ENCODE measurements at regions not wholly inside any gene's neighbourhood (a gene's known extent, or its start where the extent isn't known, plus 50 kb on each side); places are given as distances from the start of the nearest gene placed in this dataset.
A peak's percentile ranks its signal among the peaks of the same experiment; 100 is the strongest.
"Not testable (repeated sequence)": the region's sequence is repeated elsewhere in the genome, so short reads cannot be mapped to it uniquely, and the experiment has no call there.

GRCh38 chr6:148643208-148643607 is 103.6 kb upstream of the UST start:
- not testable (repeated sequence) for H3K4me1 ChIP-seq (ENCODE audit: control insufficient read depth, insufficient read depth, low read length, poor library complexity, severe bottlenecking); H3K36me3 Mint-ChIP-seq; H3K4me3 ChIP-seq (ENCODE audit: low read depth, low read length); H3K27ac ChIP-seq (ENCODE audit: insufficient read depth, low read length, poor library complexity, severe bottlenecking); H3K27me3 Mint-ChIP-seq; H3K9me3 Mint-ChIP-seq; DNase-seq; H3K4me1 Mint-ChIP-seq; ATAC-seq (ENCODE audit: low read depth in 2 of 2); H3K27me3 ChIP-seq (ENCODE audit: control insufficient read depth, insufficient read depth, low read length); H3K9me3 ChIP-seq (ENCODE audit: control insufficient read depth in 2 of 2, low read length in 2 of 2); H3K36me3 ChIP-seq (ENCODE audit: control insufficient read depth, insufficient read depth, low read length); H3K4me3 Mint-ChIP-seq; H3K27ac Mint-ChIP-seq

GRCh38 chr6:148645049-148645448 is 101.8 kb upstream of the UST start:
- H3K27me3 Mint-ChIP-seq; H3K4me3 Mint-ChIP-seq; DNase-seq; H3K36me3 Mint-ChIP-seq; H3K9me3 Mint-ChIP-seq; H3K27ac ChIP-seq (ENCODE audit: insufficient read depth, low read length, poor library complexity, severe bottlenecking); H3K4me1 Mint-ChIP-seq; H3K4me3 ChIP-seq (ENCODE audit: low read depth, low read length); H3K36me3 ChIP-seq (ENCODE audit: control insufficient read depth, insufficient read depth, low read length); ATAC-seq (ENCODE audit: low read depth in 2 of 2); H3K4me1 ChIP-seq (ENCODE audit: control insufficient read depth, insufficient read depth, low read length, poor library complexity, severe bottlenecking); H3K9me3 ChIP-seq (ENCODE audit: control insufficient read depth in 2 of 2, low read length in 2 of 2): not testable (repeated sequence)
- H3K27ac Mint-ChIP-seq: peak overlapping the region in 1 of 3 donors; percentile 2
- peaks cover 12% of the 10 kb centered on the region for H3K27me3 ChIP-seq (ENCODE audit: control insufficient read depth, insufficient read depth, low read length)

DNA sequence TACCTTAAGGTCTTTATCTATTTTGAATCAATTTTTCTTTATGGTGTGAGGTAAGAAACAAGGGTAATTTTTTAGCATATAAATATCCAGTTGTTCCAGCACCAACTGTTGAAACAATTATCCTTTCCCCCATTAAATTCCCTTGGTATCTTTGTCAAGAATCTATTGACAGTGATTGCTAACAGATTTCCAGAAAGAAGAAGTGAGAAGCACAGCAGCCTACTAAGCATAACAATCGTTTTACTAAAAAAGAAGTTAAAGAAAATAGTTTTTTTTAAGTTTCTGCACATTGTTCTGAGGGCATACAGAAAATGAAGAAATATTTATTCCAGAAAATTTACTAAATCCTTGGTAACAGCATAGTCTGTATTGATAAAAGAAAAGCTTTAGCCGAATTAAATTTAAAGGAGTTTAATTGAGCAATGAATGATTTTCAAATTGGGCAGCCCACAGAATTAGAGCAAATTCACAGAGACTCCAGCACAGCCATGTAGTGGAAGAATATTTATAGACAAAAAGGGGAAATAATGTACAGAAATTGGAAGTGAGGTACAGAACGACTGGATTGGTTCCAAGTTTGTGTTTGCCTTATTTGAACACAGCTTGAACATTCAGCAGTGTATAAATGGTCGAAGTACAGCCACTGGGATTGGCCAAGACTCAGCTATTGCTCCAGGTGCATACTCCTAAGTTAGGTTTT is 97.9 kb upstream of the UST start:
- Mint-ChIP-seq H3K36me3 (no peaks in the 10 kb centered on the region), H3K4me1 (no peaks in the 10 kb centered on the region), H3K27ac (no peak overlapping the region), H3K4me3 (no peak overlapping the region), H3K27me3 (peaks cover 5% of the 10 kb centered on the region), H3K9me3 (peaks cover 0 to 18% (median 5%) of the 10 kb centered on the region in 7 donors)
- Histone ChIP-seq H3K27me3 (ENCODE audit: control insufficient read depth, insufficient read depth, low read length) (peaks cover 12% of the 10 kb centered on the region), H3K4me1 (ENCODE audit: control insufficient read depth, insufficient read depth, low read length, poor library complexity, severe bottlenecking) (no peaks in the 10 kb centered on the region), H3K9me3 (ENCODE audit: control insufficient read depth in 2 of 2, low read length in 2 of 2) (no peaks in the 10 kb centered on the region), H3K27ac (ENCODE audit: insufficient read depth, low read length, poor library complexity, severe bottlenecking) (no peak overlapping the region), H3K4me3 (ENCODE audit: low read depth, low read length) (no peak overlapping the region), H3K36me3 (ENCODE audit: control insufficient read depth, insufficient read depth, low read length) (no peaks in the 10 kb centered on the region)
- DNase-seq (no peak), ATAC-seq (ENCODE audit: low read depth in 2 of 2) (no peak)

- no peak overlapping the region for H3K4me3 Mint-ChIP-seq
- peaks cover 9% of the 10 kb centered on the region for H3K27me3 Mint-ChIP-seq
- no peaks in the 10 kb centered on the region for H3K4me1 Mint-ChIP-seq
- H3K36me3 Mint-ChIP-seq: no peaks in the 10 kb centered on the region
- H3K27me3 ChIP-seq (ENCODE audit: control insufficient read depth, insufficient read depth, low read length): peaks cover 12% of the 10 kb centered on the region
- H3K36me3 ChIP-seq (ENCODE audit: control insufficient read depth, insufficient read depth, low read length): no peaks in the 10 kb centered on the region
- no peak overlapping the region for H3K4me3 ChIP-seq (ENCODE audit: low read depth, low read length)
- no peak for ATAC-seq (ENCODE audit: low read depth in 2 of 2)
- DNase-seq: no peak
- no peak overlapping the region for H3K27ac ChIP-seq (ENCODE audit: insufficient read depth, low read length, poor library complexity, severe bottlenecking)
- H3K9me3 ChIP-seq (ENCODE audit: control insufficient read depth in 2 of 2, low read length in 2 of 2): no peaks in the 10 kb centered on the region
- no peaks in the 10 kb centered on the region for H3K4me1 ChIP-seq (ENCODE audit: control insufficient read depth, insufficient read depth, low read length, poor library complexity, severe bottlenecking)
- H3K27ac Mint-ChIP-seq: no peak overlapping the region
- H3K9me3 Mint-ChIP-seq: peaks cover 0 to 18% (median 5%) of the 10 kb centered on the region in 7 donors
Observed at GRCh38 chr6:148649454-148649963, 97.3 kb upstream of the UST start.

- Histone ChIP-seq H3K36me3 (ENCODE audit: control insufficient read depth, insufficient read depth, low read length) (no peaks in the 10 kb centered on the region), H3K27ac (ENCODE audit: insufficient read depth, low read length, poor library complexity, severe bottlenecking) (no peak overlapping the region), H3K27me3 (ENCODE audit: control insufficient read depth, insufficient read depth, low read length) (peaks cover 12% of the 10 kb centered on the region), H3K4me1 (ENCODE audit: control insufficient read depth, insufficient read depth, low read length, poor library complexity, severe bottlenecking) (no peaks in the 10 kb centered on the region), H3K9me3 (ENCODE audit: control insufficient read depth in 2 of 2, low read length in 2 of 2) (no peaks in the 10 kb centered on the region), H3K4me3 (ENCODE audit: low read depth, low read length) (no peak overlapping the region)
- H3K27me3 Mint-ChIP-seq: peaks cover 4% of the 10 kb centered on the region
- ATAC-seq (ENCODE audit: low read depth in 2 of 2) (no peak), DNase-seq (no peak)
- no peak overlapping the region for H3K4me3 Mint-ChIP-seq
- H3K27ac Mint-ChIP-seq: no peak overlapping the region
- no peaks in the 10 kb centered on the region for H3K4me1 Mint-ChIP-seq
- peaks cover 0 to 19% (median 5%) of the 10 kb centered on the region in 7 donors for H3K9me3 Mint-ChIP-seq
- H3K36me3 Mint-ChIP-seq: no peaks in the 10 kb centered on the region
Observed at GRCh38 chr6:148650941-148651505, 95.8 kb upstream of the UST start.

DNA sequence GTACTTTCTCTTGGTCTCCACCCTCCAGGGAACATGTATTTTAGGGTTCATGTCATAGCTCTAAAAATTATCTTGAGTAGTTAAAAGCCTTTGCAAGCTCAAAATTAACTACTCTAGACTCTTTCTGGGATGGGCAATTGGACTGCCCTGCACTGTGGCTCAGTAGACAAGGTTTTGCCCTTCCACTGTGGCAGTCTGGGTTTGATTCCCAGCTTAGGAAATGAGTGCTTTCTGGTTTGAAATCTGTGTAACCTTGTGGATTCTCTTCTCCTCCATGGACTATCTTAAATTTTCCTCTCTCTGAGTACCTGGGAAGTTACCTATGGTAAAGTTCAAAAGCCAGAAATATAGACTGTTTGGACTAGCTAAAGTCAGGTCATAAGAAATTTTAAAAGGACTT is 94.6 kb upstream of the UST start:
- no peaks in the 10 kb centered on the region for H3K36me3 ChIP-seq (ENCODE audit: control insufficient read depth, insufficient read depth, low read length)
- no peak overlapping the region for H3K27ac Mint-ChIP-seq
- no peaks in the 10 kb centered on the region for H3K4me1 ChIP-seq (ENCODE audit: control insufficient read depth, insufficient read depth, low read length, poor library complexity, severe bottlenecking)
- peaks cover 0 to 17% (median 6%) of the 10 kb centered on the region in 7 donors for H3K9me3 Mint-ChIP-seq
- peaks cover 10% of the 10 kb centered on the region for H3K27me3 ChIP-seq (ENCODE audit: control insufficient read depth, insufficient read depth, low read length)
- ATAC-seq (ENCODE audit: low read depth in 2 of 2) (no peak), DNase-seq (no peak)
- no peaks in the 10 kb centered on the region for H3K9me3 ChIP-seq (ENCODE audit: control insufficient read depth in 2 of 2, low read length in 2 of 2)
- no peak overlapping the region for H3K4me3 Mint-ChIP-seq
- H3K4me3 ChIP-seq (ENCODE audit: low read depth, low read length): no peak overlapping the region
- H3K4me1 Mint-ChIP-seq: no peaks in the 10 kb centered on the region
- no peak overlapping the region for H3K27ac ChIP-seq (ENCODE audit: insufficient read depth, low read length, poor library complexity, severe bottlenecking)
- peaks cover 9% of the 10 kb centered on the region for H3K27me3 Mint-ChIP-seq
- no peaks in the 10 kb centered on the region for H3K36me3 Mint-ChIP-seq

DNA sequence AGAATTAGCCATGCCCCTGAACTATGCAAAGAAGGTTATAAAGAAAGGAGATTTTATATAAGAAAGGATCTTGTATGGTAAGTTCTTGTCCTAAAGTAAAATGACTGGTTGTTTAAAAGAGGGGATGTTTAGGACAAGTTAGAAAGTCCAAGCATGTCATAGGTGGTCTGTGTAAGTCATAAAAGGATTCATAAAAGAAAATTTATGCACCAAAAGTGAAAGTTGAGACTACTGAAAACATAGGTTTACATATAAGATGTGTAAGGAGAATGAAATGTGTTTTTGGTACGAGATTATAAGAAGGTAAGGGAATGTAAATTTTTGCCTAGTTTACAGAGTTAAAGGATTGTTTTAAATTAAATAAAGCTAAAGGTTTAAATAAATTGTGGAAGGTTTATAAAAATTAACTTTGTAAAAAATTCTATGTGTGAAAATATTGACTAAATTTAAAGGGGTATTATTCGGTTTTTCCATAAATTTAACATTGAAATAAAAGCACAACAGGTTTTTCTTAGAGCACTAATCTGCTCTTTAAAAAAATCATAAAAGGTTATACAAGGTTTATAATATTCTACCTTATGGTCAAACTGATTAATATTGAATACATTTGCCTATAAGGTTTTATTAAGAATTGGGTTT is 93.6 kb upstream of the UST start:
- Mint-ChIP-seq H3K27me3 (peaks cover 9% of the 10 kb centered on the region), H3K9me3 (peaks cover 0 to 16% (median 7%) of the 10 kb centered on the region in 7 donors), H3K36me3 (no peaks in the 10 kb centered on the region), H3K4me3 (no peak overlapping the region), H3K4me1 (no peaks in the 10 kb centered on the region), H3K27ac (no peak overlapping the region)
- H3K4me3 ChIP-seq (ENCODE audit: low read depth, low read length): no peak overlapping the region
- H3K9me3 ChIP-seq (ENCODE audit: control insufficient read depth in 2 of 2, low read length in 2 of 2): no peaks in the 10 kb centered on the region
- H3K36me3 ChIP-seq (ENCODE audit: control insufficient read depth, insufficient read depth, low read length): no peaks in the 10 kb centered on the region
- no peaks in the 10 kb centered on the region for H3K4me1 ChIP-seq (ENCODE audit: control insufficient read depth, insufficient read depth, low read length, poor library complexity, severe bottlenecking)
- DNase-seq: no peak
- ATAC-seq (ENCODE audit: low read depth in 2 of 2): no peak
- no peak overlapping the region for H3K27ac ChIP-seq (ENCODE audit: insufficient read depth, low read length, poor library complexity, severe bottlenecking)
- H3K27me3 ChIP-seq (ENCODE audit: control insufficient read depth, insufficient read depth, low read length): peaks cover 6% of the 10 kb centered on the region

Measured in CD4-positive, CD25-positive, alpha-beta regulatory T cell (primary cell).